Smooth muscle cell (in vitro differentiated cells): ENCODE measurements at regions not wholly inside any gene's neighbourhood (a gene's known extent, or its start where the extent isn't known, plus 50 kb on each side); places are given as distances from the start of the nearest gene placed in this dataset.

Source experiments
- DNase-seq: peaks from one replicate; lab custom pipeline; 2025; ENCODE audit not compliant: unreplicated experiment; lab: John Stamatoyannopoulos, UW
- H2AFZ ChIP-seq: fragments of 200-600 bp; sonication (generic); 2 replicates; pipeline ENCODE4 v1.6.0; 2016; ENCODE audit warnings: antibody characterized with exemption, low read depth, mild to moderate bottlenecking
- H3F3A ChIP-seq: fragments of 200-600 bp; sonication (generic); 2 replicates; pipeline ENCODE4 v1.6.0; 2017; ENCODE audit warnings: antibody characterized with exemption, low read depth
- H3K27ac ChIP-seq: fragments of 200-600 bp; sonication (generic); 2 replicates; pipeline ENCODE4 v1.5.1; 2016; ENCODE audit warnings: low read depth, mild to moderate bottlenecking
- H3K27me3 ChIP-seq: fragments of 200-600 bp; sonication (generic); 2 replicates; pipeline ENCODE4 v1.6.1; 2016; ENCODE audit warnings: low read depth, mild to moderate bottlenecking
- H3K36me3 ChIP-seq: fragments of 200-600 bp; sonication (generic); 2 replicates; pipeline ENCODE4 v1.5.1; 2016; ENCODE audit warnings: low read depth
- H3K4me1 ChIP-seq: fragments of 200-600 bp; sonication (generic); 2 replicates; pipeline ENCODE4 v1.5.1; 2016; ENCODE audit warnings: low read depth
- H3K4me2 ChIP-seq: fragments of 200-600 bp; sonication (generic); 2 replicates; pipeline ENCODE4 v1.6.0; 2016; ENCODE audit warnings: mild to moderate bottlenecking
- H3K4me3 ChIP-seq: fragments of 200-600 bp; sonication (generic); 2 replicates; pipeline ENCODE4 v1.5.1; 2016; ENCODE audit warnings: mild to moderate bottlenecking
- H3K79me2 ChIP-seq: fragments of 200-600 bp; sonication (generic); 2 replicates; pipeline ENCODE4 v1.6.0; 2016; ENCODE audit warnings: low read depth, mild to moderate bottlenecking
- H3K9ac ChIP-seq: fragments of 200-600 bp; sonication (generic); 2 replicates; pipeline ENCODE4 v1.6.0; 2016; ENCODE audit warnings: low read depth
- H3K9me3 ChIP-seq: fragments of 200-600 bp; sonication (generic); replicated peaks from 2 replicates; pipeline ENCODE4 v1.5.1; 2016; ENCODE audit warnings: low read depth
- H4K20me1 ChIP-seq: fragments of 200-600 bp; sonication (generic); 2 replicates; pipeline ENCODE4 v1.6.0; 2016; ENCODE audit warnings: low read depth
- WGBS: methylation state at CpG from one replicate; pipeline ENCODE4 v1.1.7; 2016; ENCODE audit warnings: low lambda C conversion rate; 5-methylcytosine and 5-hydroxymethylcytosine counted together
- TF ChIP-seq, protein P1 (sequence below): fragments of 200-600 bp; sonication (generic); IDR thresholded peaks from 2 replicates; pipeline ENCODE4 v1.5.1; 2017; ENCODE audit warnings: borderline replicate concordance, mild to moderate bottlenecking, antibody characterized with exemption; ENCODE audit not compliant: insufficient read depth, poor library complexity, severe bottlenecking

DNA sequence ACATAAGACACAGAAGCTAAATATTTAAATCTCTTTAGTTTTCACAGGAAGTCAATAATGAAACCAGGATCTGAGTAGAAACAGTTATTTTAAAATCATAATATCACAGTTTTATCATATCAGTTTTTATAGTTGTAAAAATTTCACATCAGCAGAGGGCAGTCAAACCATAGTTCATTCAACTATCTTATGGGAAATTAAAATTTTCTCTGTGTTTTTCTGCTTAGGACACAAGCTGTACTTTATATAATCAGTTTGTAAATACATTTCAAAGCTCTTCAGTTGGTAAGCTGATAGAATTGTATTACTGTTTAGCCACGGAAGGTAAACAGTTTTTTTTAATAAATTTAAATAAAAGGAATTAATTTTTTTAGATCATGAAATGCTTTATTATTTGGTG lies 204.8 kb upstream of the NUDT6 start:
- TF ChIP-seq, protein P1, sequence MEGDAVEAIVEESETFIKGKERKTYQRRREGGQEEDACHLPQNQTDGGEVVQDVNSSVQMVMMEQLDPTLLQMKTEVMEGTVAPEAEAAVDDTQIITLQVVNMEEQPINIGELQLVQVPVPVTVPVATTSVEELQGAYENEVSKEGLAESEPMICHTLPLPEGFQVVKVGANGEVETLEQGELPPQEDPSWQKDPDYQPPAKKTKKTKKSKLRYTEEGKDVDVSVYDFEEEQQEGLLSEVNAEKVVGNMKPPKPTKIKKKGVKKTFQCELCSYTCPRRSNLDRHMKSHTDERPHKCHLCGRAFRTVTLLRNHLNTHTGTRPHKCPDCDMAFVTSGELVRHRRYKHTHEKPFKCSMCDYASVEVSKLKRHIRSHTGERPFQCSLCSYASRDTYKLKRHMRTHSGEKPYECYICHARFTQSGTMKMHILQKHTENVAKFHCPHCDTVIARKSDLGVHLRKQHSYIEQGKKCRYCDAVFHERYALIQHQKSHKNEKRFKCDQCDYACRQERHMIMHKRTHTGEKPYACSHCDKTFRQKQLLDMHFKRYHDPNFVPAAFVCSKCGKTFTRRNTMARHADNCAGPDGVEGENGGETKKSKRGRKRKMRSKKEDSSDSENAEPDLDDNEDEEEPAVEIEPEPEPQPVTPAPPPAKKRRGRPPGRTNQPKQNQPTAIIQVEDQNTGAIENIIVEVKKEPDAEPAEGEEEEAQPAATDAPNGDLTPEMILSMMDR: peak; percentile 51
- Histone ChIP-seq H3K4me3 (no peak overlapping the region), H3K9ac (peak overlapping the region; percentile 19), H3F3A (peaks cover 7% of the 10 kb centered on the region), H3K27me3 (no peaks in the 10 kb centered on the region), H2AFZ (no peak overlapping the region), H3K36me3 (no peaks in the 10 kb centered on the region), H3K79me2 (no peaks in the 10 kb centered on the region), H3K4me1 (peaks cover 15% of the 10 kb centered on the region), H4K20me1 (no peaks in the 10 kb centered on the region), H3K9me3 (no peaks in the 10 kb centered on the region), H3K4me2 (no peak overlapping the region), H3K27ac (peak overlapping the region; percentile 76)
- 65% methylated on average over 1 of the region's 1 CpG for WGBS
- DNase-seq: no peak

DNA sequence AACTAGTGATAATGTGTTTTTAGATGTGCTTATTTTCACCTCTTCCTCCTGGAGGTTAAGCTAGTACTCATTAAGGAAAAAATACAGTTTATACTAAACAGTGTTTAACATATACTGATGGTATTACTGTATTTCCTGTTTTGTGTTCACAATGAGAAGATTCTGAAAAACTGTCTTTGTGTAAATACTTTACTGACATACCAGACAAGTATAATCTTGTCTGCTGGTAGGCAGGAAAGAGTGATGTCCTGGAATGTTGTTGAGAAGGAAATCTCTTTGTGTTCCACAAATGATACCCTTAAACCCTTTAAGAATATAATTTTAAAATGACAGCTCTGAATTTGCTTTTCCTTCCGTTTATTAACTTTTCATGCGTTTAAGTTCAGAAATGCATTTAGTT lies 205.5 kb upstream of the NUDT6 start:
- no peaks in the 10 kb centered on the region for H3K27me3 ChIP-seq
- H2AFZ ChIP-seq: peak overlapping the region; percentile 70

DNA sequence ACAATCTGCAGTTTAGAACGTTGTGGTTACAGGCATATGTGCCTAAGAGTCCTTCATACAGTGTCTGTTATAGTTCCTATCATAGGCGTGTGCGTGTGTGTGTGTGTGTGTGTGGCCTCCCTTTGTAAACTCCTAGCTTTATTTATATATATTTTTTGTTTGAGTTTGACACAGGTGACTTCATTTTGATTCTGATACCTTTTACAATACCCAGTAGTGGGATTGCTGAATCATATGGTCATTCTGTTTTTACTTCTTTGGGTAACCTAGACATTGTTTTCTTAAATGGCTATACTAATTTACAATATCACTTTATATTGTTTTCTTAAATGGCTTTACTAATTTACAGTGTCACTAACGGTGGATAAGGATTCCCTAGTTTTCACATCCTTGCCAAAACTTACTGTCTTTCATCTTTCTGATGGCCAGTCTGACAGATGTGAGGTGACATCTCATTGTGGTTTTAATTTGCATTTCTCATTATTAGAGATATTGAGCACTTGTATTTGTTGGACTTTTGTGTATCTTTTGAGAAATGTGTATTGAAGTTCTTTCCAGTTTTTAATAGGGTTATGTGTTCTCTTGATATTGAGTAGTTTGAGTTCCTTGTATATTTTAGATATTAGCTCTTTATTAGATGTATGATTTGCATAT lies 211.1 kb upstream of the NUDT6 start:
- Histone ChIP-seq H4K20me1 (no peaks in the 10 kb centered on the region), H3K27me3 (no peaks in the 10 kb centered on the region), H3K4me1 (peaks cover under 1% of the 10 kb centered on the region), H3K4me2 (no peak overlapping the region), H3K9ac (no peak overlapping the region), H3K79me2 (no peaks in the 10 kb centered on the region), H3K36me3 (no peaks in the 10 kb centered on the region), H3K27ac (no peak overlapping the region), H3F3A (no peaks in the 10 kb centered on the region), H3K4me3 (no peak overlapping the region), H2AFZ (no peak overlapping the region), H3K9me3 (no peaks in the 10 kb centered on the region)
- TF ChIP-seq, protein P1: no peak
- DNase-seq: no peak
- WGBS: 68% methylated on average over 4 of the region's 4 CpGs

More for the DNA sequence above, 205.5 kb upstream of the NUDT6 start:
- Histone ChIP-seq H3K4me3 (no peak overlapping the region), H3K36me3 (no peaks in the 10 kb centered on the region), H4K20me1 (no peaks in the 10 kb centered on the region), H3F3A (peaks cover 7% of the 10 kb centered on the region), H3K9ac (peak overlapping the region; percentile 19), H3K4me2 (peak overlapping the region; percentile 66), H3K4me1 (peaks cover 15% of the 10 kb centered on the region), H3K79me2 (no peaks in the 10 kb centered on the region), H3K9me3 (no peaks in the 10 kb centered on the region), H3K27ac (peak overlapping the region; percentile 76)
- no peak for DNase-seq
- WGBS: 30% methylated on average over 2 of the region's 2 CpGs
- TF ChIP-seq, protein P1: no peak

DNA sequence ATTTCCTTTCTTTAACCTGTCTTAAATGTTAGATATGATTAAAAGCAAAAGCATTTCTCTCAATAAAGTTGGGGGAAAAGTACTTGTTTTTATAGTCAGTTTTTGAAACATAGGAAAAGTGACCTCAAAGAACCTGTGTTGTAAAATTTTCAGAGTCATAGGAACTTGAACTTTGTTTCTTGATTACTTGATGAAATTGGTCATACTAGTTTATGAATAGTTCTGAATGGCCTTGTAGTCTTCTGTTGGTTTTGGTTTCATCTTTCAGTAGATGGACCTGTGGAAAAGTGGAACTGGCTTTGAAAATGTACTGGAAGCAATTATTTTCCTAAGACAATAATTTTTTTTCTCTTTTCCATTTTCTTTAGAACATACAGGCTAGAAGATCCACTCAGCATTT lies 222.2 kb upstream of the NUDT6 start:
- TF ChIP-seq, protein P1: no peak
- no peak for DNase-seq
- Histone ChIP-seq H3K4me3 (no peak overlapping the region), H3K4me1 (no peaks in the 10 kb centered on the region), H3K27ac (no peak overlapping the region), H3K79me2 (no peaks in the 10 kb centered on the region), H4K20me1 (no peaks in the 10 kb centered on the region), H3K27me3 (no peaks in the 10 kb centered on the region), H3K9ac (no peak overlapping the region), H3K4me2 (no peak overlapping the region), H3K36me3 (no peaks in the 10 kb centered on the region), H3K9me3 (no peaks in the 10 kb centered on the region), H2AFZ (no peak overlapping the region), H3F3A (no peaks in the 10 kb centered on the region)
